CD4-positive, alpha-beta T cell (primary cell): ENCODE measurements at regions not wholly inside any gene's neighbourhood (a gene's known extent, or its start where the extent isn't known, plus 50 kb on each side); places are given as distances from the start of the nearest gene placed in this dataset.

Experiments
- ATAC-seq: fragments of 200-7000 bp; cut with Tn5 transposase; one replicate; pipeline ENCODE4 v1.10.0; 2022; ENCODE audit warnings: mild to moderate bottlenecking; ENCODE audit not compliant: poor library complexity
- CTCF ChIA-PET: fragments of 350-600 bp; sonication (Branson Sonifier 250); formaldehyde crosslinking; loops from one replicate; lab custom pipeline; 2021; ENCODE audit warnings: antibody characterized with exemption, inconsistent platforms; lab: Charles Lee
- POLR2A ChIA-PET: fragments of 350-600 bp; sonication (Branson Sonifier 250); formaldehyde crosslinking; loops from one replicate; lab custom pipeline; 2021; ENCODE audit warnings: antibody characterized with exemption, inconsistent platforms; lab: Charles Lee
- DNase-seq, 14 experiments: peaks; one replicate each; pipeline ENCODE4 v3.0.0-alpha.2; 2013 to 2020; ENCODE audit warnings: mixed read lengths in 2 of 14
- H3K27ac ChIP-seq, 2 donors: one replicate each; pipeline versions ENCODE4 v1.5.1 to v1.7.0; 2013; ENCODE audit warnings: low read length in 2 of 2, low read depth in 1 of 2, mild to moderate bottlenecking in 1 of 2
- H3K27me3 ChIP-seq, 2 experiments: 1 replicate in 1 of 2; 2 replicates in 1 of 2; pipeline versions ENCODE4 v1.6.1 to v1.7.0; 2013; ENCODE audit warnings: low read length in 2 of 2, control low read depth in 1 of 2, mild to moderate bottlenecking in 1 of 2, moderate library complexity in 1 of 2; ENCODE audit not compliant: insufficient read depth in 2 of 2, control insufficient read depth in 1 of 2
- H3K36me3 ChIP-seq: one replicate; pipeline ENCODE4 v1.6.1; 2013; ENCODE audit warnings: low read length, control low read depth; ENCODE audit not compliant: insufficient read depth
- H3K4me1 ChIP-seq: one replicate; pipeline ENCODE4 v1.6.1; 2013; ENCODE audit warnings: low read length, control low read depth; ENCODE audit not compliant: insufficient read depth
- H3K4me3 ChIP-seq: one replicate; pipeline ENCODE4 v1.5.1; 2013; ENCODE audit warnings: mild to moderate bottlenecking, low read length, moderate library complexity
- H3K9me3 ChIP-seq, 2 experiments: 1 replicate in 1 of 2; 2 replicates in 1 of 2; pipeline versions ENCODE4 v1.6.1 to v1.7.0; 2013; ENCODE audit warnings: low read length in 2 of 2, mild to moderate bottlenecking in 2 of 2, control low read depth in 1 of 2, moderate library complexity in 1 of 2; ENCODE audit not compliant: control insufficient read depth in 1 of 2, insufficient read depth in 1 of 2
- H3K27ac Mint-ChIP-seq: one replicate; pipeline ENCODE4 v1.8.0; 2020; ENCODE audit warnings: mixed read lengths
- H3K27me3 Mint-ChIP-seq: one replicate; pipeline ENCODE4 v1.8.0; 2021; ENCODE audit warnings: mixed read lengths
- H3K36me3 Mint-ChIP-seq: one replicate; pipeline ENCODE4 v1.8.0; 2021; ENCODE audit warnings: low read depth, mixed read lengths
- H3K4me1 Mint-ChIP-seq: one replicate; pipeline ENCODE4 v1.8.0; 2021; ENCODE audit warnings: low read depth, mixed read lengths
- H3K4me3 Mint-ChIP-seq: one replicate; pipeline ENCODE4 v1.8.0; 2020; ENCODE audit warnings: mild to moderate bottlenecking, mixed read lengths
- H3K9me3 Mint-ChIP-seq: one replicate; pipeline ENCODE4 v1.8.0; 2020; ENCODE audit warnings: mixed read lengths
- CTCF ChIP-seq: fragments of 200-600 bp; IDR thresholded peaks from one replicate; pipeline ENCODE4 v1.8.0; 2022; ENCODE audit warnings: antibody characterized with exemption, mild to moderate bottlenecking
- intact Hi-C, 2 experiments: fragments of 100-400 bp; cut with DNase I in 1 of 2; cut with micrococcal nuclease in 1 of 2; formaldehyde crosslinking; loops; one replicate each; pipeline versions ENCODE4 v1.15.1 to v1.9.0; 2023 to 2025; cut with DNase I, micrococcal nuclease

- peaks cover 2 to 8% of the 10 kb centered on the region in 2 experiments for H3K27me3 ChIP-seq
- Mint-ChIP-seq H3K27me3 (peaks cover 23% of the 10 kb centered on the region), H3K36me3 (no peaks in the 10 kb centered on the region), H3K4me3 (no peak overlapping the region), H3K4me1 (no peaks in the 10 kb centered on the region), H3K27ac (no peak overlapping the region), H3K9me3 (no peaks in the 10 kb centered on the region)
- DNase-seq (no peak), ATAC-seq (no peak)
- H3K36me3 ChIP-seq, result no peaks in the 10 kb centered on the region
- TF ChIP-seq CTCF, result no peak
- H3K4me3 ChIP-seq, result no peak overlapping the region
- intact Hi-C loops, result no loop called here
- ChIA-PET POLR2A (no interaction called here), CTCF (no interaction called here)
- peaks cover 0 to 4% of the 10 kb centered on the region in 2 experiments for H3K9me3 ChIP-seq
- no peak overlapping the region for H3K27ac ChIP-seq
- no peaks in the 10 kb centered on the region for H3K4me1 ChIP-seq
Measured at GRCh38 chr12:125240717-125241116, 175.5 kb downstream of the AACS start.

GRCh38 chr12:125243811-125244210 lies 178.6 kb downstream of the AACS start:
- no peaks in the 10 kb centered on the region for H3K9me3 Mint-ChIP-seq
- H3K27ac Mint-ChIP-seq, result no peak overlapping the region
- H3K36me3 Mint-ChIP-seq, result no peaks in the 10 kb centered on the region
- H3K4me3 Mint-ChIP-seq, result no peak overlapping the region
- no peak for DNase-seq
- no peak for ATAC-seq
- CTCF ChIA-PET, result no interaction called here
- intact Hi-C loops, result no loop called here
- H3K27me3 ChIP-seq, result peaks cover 0 to 8% of the 10 kb centered on the region in 2 experiments
- H3K27me3 Mint-ChIP-seq, result peaks cover 29% of the 10 kb centered on the region
- H3K4me3 ChIP-seq, result no peak overlapping the region
- H3K27ac ChIP-seq, result no peak overlapping the region
- H3K36me3 ChIP-seq, result no peaks in the 10 kb centered on the region
- H3K4me1 Mint-ChIP-seq, result no peaks in the 10 kb centered on the region
- no peaks in the 10 kb centered on the region for H3K4me1 ChIP-seq
- TF ChIP-seq CTCF, result no peak
- POLR2A ChIA-PET, result no interaction called here
- peaks cover 0 to 6% of the 10 kb centered on the region in 2 experiments for H3K9me3 ChIP-seq

GRCh38 chr12:125244338-125244737 lies 179.1 kb downstream of the AACS start:
- no peak for TF ChIP-seq CTCF
- Mint-ChIP-seq H3K9me3 (no peaks in the 10 kb centered on the region), H3K4me3 (no peak overlapping the region), H3K4me1 (no peaks in the 10 kb centered on the region), H3K27me3 (peaks cover 25% of the 10 kb centered on the region), H3K27ac (no peak overlapping the region), H3K36me3 (no peaks in the 10 kb centered on the region)
- intact Hi-C loops, result no loop called here
- ATAC-seq (no peak), DNase-seq (no peak)
- POLR2A ChIA-PET, result no interaction called here
- Histone ChIP-seq H3K36me3 (no peaks in the 10 kb centered on the region), H3K9me3 (peaks cover 0 to 6% of the 10 kb centered on the region in 2 experiments), H3K4me1 (no peaks in the 10 kb centered on the region), H3K27ac (no peak overlapping the region), H3K4me3 (no peak overlapping the region), H3K27me3 (peaks cover 0 to 8% of the 10 kb centered on the region in 2 experiments)
- CTCF ChIA-PET, result no interaction called here
